ENCODE measurements at regions not wholly inside any gene's neighbourhood (a gene's known extent, or its start where the extent isn't known, plus 50 kb on each side); places are given as distances from the start of the nearest gene placed in this dataset.
"Not testable (repeated sequence)": the region's sequence is repeated elsewhere in the genome, so short reads cannot be mapped to it uniquely, and the experiment has no call there.

DNA sequence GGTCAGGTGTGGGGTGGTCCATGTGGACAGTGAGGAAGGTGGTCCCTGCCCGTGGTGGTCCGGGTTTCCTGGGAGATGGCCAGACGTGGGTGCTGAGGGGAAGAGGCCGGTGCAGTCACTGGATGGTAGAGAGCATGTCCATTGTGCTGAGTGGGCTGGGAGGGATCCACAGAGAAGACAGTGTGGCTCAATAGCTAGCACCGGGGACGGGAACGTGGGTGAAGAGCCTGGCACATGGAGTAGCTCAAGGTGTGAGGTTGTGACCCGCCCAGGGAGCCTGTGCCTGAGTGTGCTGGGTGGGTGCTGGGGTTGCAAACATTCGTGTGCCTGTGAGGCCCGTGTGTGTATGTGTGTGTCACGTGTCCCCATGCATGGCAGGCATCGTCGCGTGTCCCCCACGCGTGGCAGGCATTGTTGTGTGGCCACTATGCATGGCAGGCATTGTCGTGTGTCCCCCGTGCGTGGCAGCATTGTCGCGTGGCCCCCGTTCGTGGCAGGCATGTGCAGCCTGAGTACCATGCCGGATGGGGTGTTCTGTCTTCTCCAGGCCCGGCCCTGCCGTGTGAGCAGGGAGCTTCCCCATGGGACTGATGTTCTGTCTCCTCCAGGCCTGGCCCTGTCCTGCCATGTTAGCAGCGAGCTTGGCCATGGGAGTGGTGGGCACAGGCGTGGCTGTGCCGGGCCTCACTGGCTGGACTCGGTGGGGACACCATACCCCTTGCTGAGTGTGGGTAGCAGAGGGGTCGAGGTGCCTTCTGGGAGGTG, 205.0 kb downstream of the TMEM121 start:
- not testable (repeated sequence) for DNase-seq (ENCODE audit: low read depth in 2 of 3, low spot score in 1 of 3)

DNA sequence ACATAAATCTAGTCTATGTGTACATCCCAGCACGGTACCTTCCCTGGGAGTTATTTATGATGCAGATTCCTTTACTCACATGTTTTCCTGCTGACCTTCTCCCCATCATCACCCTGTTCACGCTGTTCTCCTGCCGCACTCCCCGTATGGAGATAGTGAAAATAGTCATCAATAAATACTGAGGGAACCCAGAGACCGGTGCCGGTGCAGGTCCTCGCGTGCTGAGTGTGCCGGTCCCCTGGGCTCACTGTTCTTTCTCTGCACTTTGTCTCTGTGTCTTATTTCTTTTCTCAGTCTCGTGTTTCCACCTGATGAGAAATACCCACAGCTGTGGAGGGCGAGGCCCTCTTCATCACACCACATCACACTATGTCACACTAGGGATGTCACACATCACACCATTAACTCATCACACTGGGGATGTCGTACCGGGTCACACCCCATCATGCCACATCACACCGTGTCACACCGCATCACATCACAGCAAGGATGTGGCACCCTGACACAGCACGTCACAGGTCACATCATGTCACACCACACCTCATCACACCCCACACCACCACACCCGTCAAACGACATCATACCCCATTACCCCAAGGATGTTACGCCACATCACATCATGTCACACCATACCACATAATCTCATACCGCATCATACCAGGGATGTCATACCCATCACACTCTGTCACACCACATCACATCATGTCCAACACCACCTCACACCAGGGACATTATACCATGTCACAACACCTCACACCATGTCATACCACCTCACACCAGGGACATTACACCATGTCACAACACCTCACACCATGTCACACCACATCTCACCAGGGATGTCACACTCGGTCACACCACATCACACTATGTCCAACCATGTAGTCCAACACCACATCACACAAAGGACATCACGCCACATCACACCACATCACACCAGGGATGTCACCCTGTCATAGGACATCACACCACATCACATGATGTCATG, 207.0 kb downstream of the TMEM121 start:
- DNase-seq (ENCODE audit: low read depth in 2 of 3, low spot score in 1 of 3), result no peak

DNA sequence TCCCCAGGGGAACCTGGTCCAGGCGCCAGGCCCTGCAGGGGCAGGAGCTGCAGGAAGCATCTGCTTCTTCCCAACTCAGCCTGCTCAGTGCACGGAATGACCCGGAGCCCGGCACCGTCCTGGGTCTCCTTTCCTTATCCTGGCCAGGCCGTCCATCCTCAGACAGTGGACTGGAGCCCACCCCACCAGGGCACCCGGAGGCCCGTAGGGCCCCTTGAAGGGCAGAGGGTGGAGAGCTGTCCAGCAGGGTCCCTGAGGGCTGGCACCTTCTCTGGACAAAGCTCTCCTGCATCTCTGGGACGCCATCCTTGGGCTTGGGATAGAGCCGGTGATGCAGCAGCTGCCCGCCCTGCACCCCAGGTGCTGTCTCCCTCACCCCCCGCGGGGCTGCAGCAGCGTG, 207.9 kb downstream of the TMEM121 start:
- not testable (repeated sequence) for DNase-seq (ENCODE audit: low read depth in 2 of 3, low spot score in 1 of 3)

DNA sequence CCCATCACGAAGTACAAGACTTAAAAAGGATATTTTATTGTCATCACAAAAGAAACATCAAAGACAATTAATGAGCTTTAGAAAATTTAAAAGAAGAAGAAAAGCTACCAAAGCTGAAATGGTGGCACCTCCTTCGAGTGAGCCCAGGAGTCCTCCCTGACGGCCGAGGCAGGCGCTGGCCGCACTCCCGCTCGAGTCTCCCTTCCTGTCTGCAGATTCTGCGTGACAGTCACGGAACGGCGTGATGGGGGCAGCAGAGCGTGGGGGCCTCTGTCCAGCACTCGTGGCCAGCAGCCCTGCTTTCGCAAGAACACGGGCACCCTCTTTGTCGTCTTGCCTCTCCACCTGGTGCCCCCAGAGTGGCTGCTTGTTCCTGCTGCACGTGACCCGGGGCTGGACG, 209.9 kb downstream of the TMEM121 start:
- DNase-seq (ENCODE audit: low read depth in 2 of 3, low spot score in 1 of 3), result not testable (repeated sequence)

DNA sequence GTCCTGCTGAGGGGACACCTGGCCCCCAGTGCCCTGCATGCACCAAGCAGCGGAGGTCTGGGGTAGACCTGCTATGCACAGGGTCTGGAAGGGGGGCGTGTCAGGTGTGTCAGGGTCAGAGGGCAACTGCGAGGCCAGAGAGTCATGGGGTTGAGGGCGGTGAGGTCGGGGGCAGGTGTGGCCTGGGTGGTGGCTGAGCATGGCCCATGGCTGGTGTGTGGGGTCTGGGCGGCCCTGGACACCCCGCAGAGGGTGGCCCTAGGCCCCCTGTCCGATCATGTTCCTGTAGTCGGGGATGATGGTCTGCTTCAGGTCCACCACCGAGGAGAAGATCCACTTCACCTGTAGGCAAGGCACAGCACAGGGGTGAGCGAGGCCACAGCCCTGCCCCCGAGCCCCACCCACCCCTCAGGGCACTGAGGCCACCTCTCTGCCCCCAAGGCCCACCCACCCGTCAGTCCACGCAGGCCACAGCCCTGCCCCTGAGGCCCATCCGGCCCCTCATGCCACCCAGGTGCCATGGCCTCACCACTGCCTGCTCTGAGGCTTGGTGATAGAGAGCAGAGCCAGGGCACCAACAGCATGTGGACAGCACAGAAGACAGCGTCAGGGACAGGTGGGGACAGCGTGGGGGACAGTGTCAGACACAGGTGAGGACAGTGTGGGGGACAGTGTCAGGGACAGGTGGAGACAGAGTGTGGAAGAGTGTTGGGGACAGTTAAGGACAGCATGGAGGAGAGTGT, 211.3 kb downstream of the TMEM121 start:
- no peak for DNase-seq (ENCODE audit: low read depth in 2 of 3, low spot score in 1 of 3)

DNA sequence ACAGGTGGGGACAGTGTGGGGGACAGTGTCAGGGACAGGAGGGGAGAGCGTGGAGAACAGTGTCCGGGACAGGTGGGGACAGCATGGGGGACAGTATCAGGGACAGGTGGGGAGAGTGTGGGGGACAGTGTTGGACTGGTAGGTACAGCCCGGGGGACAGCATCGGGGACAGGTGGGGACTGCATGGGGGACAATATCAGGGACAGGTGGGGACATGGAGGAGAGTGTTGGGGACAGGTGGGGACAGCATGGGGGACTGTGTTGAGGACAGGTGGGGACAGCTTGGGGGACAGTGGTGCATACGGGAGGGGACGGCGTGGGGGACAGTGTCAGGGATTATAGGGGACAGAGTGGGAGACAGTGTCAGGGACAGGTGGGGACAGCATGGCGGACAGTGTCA, 212.3 kb downstream of the TMEM121 start:
- no peak for DNase-seq (ENCODE audit: low read depth in 2 of 3, low spot score in 1 of 3)

DNA sequence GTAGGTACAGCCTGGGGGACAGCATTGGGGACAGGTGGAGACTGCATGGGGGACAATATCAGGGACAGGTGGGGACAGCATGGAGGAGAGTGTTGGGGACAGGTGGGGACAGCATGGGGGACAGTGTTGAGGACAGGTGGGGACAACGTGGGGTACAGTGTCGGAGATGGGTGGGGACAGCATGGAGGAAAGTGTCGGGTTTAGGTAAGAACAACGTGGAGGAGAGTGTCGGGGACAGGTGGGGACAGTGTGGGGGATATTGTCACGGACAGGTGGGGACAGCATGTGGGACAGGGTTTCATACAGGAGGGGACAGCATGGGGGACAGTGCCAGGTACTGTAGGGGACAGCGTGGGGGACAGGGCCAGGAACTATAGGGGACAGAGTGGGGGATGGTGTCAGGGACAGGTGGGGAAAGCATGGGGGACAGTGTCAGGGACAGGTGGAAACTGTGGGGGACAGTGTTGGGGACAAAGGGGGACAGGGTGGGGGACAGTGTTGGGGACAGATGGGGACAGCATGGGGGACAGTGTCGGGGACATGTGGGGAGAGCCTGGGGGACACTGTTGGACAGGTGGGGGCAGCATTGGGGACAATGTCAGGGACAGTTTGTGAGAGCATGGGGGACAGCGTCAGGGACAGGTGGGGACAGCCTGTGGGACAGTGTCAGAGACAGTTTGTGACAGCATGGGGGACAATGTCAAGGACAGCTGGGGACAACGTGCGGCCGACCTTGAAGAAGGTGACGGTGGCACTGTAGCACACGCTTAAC, 213.1 kb downstream of the TMEM121 start:
- DNase-seq (ENCODE audit: low read depth in 2 of 3, low spot score in 1 of 3), result no peak

DNA sequence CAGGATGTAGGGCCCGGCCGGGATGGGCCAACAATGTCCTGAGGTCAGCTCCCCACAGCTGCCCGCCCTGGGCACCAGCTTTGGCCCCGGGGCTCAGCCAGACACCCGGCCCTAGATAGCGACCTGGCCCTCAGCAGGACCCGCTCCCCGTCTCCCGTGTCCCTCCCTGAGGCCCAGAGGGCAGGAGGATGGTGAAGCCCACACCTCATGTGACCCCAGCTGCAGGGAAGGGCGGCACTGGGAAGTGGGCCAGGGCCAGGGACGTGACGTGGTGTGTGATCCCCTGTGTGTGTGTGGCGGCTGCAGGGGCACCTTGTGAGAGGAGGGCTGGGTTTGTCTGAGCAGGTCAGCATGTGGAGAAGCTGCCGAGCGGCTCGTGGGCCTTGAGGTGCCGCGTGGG, 213.9 kb downstream of the TMEM121 start:
- DNase-seq (ENCODE audit: low read depth in 2 of 3, low spot score in 1 of 3), result not testable (repeated sequence)

DNA sequence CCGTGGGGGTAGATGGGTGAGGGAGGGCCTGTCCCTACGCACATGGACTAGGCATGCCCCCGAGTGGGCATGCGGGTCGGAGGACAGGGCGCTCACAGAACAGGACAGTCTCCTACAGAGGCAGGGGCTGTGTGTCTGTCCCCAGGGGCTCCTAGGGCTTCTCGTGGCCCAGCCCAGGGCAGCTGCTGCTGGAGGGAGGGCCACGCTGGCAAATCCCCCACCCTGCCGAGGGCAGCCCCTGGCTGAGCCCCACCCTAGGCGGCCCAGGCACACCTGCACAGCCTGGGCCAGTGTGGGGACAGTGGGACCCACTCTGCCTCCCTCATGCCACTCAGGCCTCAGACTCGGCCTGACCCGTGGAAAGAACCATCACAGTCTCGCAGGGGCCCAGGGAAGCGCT, 214.6 kb downstream of the TMEM121 start:
- not testable (repeated sequence) for DNase-seq (ENCODE audit: low read depth in 2 of 3, low spot score in 1 of 3)

DNA sequence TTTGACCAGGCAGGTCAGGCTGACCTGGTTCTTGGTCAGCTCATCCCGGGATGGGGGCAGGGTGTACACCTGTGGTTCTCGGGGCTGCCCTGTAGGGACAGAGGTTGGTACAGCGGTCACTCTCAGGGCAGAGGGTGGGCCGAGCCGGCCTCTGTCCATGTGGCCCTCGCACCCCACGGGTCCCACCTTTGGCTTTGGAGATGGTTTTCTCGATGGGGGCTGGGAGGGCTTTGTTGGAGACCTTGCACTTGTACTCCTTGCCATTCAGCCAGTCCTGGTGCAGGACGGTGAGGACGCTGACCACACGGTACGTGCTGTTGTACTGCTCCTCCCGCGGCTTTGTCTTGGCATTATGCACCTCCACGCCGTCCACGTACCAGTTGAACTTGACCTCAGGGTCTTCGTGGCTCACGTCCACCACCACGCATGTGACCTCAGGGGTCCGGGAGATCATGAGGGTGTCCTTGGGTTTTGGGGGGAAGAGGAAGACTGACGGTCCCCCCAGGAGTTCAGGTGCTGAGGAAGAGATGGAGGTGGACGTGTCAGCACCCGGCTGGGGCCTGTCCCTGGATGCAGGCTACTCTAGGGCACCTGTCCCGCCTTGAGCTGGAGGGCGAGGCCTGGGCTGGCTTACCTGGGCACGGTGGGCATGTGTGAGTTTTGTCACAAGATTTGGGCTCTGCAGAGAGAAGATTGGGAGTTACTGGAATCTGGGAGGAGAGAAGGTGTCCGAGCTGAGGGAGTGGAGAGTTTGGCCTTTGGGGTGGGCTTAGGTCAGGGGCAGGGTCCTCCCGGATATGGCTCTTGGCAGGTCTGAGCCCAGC, 215.5 kb downstream of the TMEM121 start:
- not testable (repeated sequence) for DNase-seq (ENCODE audit: low read depth in 2 of 3, low spot score in 1 of 3)

DNA sequence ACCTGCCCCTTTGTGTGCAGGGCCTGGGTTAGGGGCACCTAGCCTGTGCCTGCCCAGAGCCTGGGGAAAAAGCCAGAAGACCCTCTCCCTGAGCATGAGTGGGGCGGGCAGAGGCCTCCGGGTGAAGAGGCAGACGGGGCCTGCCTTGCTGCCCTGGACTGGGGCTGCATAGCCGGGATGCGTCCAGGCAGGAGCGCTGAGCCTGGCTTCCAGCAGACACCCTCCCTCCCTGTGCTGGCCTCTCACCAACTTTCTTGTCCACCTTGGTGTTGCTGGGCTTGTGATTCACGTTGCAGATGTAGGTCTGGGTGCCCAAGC, 216.1 kb downstream of the TMEM121 start:
- DNase-seq (ENCODE audit: low read depth in 2 of 3, low spot score in 1 of 3), result no peak

DNA sequence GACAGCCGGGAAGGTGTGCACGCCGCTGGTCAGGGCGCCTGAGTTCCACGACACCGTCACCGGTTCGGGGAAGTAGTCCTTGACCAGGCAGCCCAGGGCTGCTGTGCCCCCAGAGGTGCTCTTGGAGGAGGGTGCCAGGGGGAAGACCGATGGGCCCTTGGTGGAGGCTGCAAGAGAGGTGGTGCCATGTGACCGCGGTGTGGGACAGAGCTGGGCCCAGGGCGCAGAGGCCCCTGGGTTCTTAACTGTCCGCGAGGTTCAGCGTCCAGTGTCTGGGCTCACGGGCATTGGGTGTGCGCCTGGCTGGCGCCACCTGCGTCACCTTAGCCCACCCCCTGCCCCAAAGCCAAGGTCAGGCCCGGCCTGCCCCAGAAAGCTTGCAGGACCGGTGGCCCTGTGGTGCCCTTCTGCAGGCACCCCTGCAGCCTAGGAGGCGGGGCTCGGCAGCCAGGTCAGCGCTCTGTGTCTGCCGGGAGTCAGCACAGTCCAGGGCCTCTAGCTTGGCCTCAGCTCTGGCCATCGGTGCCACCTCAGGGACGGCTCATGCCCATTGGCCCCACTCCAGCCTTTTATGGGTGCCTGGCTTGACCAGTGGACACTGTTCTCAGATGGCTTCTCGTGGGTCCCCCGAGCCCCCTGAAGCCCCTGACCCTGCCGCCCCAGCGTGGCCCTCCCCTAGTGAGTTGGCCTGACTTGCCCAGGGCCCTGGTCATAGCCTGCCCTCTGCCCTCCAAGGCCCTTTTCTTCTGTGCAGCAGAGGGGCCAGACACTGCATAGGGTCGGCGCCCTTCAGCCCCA, 216.7 kb downstream of the TMEM121 start:
- not testable (repeated sequence) for DNase-seq (ENCODE audit: low read depth in 2 of 3, low spot score in 1 of 3)

DNA sequence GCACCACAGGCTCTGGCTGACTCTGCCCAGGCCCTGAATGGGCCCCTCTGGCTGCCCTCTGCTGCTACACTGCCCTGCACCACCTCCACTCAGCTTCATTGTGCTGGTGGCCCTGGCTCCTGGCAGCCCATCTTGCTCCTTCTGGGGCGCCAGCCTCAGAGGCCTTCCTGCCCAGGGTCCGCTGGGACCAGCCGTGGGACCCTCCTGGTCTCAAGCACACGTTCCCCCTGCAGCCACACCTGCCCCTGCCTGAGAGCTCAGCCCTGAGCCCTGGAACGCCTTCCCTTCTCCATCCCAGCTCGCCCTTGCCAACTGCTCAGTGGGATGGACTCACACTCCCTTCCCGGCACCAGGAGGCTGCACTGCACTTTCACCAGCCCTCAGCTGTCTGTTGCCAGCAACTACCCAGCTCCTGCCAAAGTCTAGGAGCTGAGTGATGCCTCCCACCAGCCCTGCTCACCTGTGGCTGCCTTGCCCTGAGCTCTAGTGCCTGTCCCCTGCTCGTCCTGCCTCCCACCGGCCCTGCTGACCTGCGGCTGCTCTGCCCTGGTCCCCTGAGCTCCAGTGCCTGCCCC, 217.9 kb downstream of the TMEM121 start:
- DNase-seq (ENCODE audit: low read depth in 2 of 3, low spot score in 1 of 3), result not testable (repeated sequence)

DNA sequence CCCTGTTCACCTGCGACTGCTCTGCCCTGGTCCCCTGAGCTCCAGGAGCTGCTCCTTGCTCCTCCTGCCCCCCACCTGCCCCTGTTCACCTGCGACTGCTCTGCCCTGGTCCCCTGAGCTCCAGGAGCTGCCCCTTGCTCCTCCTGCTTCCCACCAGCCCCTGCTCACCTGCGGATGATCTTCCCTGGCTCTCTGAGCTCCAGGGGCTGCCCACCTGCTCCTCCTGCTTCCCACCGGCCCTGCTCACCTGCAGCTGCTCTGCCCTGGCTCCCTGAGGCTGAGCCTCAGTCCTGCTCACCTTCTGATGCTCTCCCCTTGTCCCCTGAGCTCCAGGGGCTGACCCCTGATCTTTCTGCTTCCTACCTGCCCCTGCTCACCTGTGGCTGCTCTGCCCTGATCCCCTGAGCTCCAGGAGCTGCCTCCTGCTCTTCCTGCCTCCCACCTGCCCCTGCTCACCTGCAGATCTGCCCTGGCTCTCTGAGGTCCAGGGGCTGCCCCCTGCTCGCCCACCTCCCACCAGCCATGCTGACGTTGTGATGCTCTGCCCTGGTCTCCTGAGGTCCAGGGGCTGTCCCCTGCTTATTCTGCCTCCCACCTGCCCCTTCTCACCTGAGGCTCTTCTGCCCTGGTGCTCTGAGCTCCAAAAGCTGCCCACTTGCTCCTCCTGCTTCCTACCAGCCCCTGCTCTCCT, 219.2 kb downstream of the TMEM121 start:
- DNase-seq (ENCODE audit: low read depth in 2 of 3, low spot score in 1 of 3), result no peak

DNA sequence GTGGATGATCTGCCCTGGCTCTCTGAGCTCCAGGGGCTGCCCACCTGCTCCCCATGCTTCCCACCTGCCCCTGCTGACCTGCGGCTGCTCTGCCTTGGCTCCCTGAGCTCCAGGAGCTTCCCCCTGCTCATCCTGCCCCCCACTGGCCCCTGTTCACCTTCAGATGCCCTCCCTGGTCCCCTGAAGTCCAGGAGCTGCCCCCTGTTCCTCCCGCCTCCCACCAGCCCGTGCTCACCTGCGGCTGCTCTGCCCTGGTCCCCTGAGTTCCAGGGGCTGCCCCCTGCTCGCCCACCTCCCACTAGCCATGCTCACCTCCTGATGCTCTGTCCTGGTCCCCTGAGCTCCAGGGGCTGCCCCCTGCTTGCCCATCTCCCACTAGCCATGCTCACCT, 219.7 kb downstream of the TMEM121 start:
- DNase-seq (ENCODE audit: low read depth in 2 of 3, low spot score in 1 of 3), result no peak

DNA sequence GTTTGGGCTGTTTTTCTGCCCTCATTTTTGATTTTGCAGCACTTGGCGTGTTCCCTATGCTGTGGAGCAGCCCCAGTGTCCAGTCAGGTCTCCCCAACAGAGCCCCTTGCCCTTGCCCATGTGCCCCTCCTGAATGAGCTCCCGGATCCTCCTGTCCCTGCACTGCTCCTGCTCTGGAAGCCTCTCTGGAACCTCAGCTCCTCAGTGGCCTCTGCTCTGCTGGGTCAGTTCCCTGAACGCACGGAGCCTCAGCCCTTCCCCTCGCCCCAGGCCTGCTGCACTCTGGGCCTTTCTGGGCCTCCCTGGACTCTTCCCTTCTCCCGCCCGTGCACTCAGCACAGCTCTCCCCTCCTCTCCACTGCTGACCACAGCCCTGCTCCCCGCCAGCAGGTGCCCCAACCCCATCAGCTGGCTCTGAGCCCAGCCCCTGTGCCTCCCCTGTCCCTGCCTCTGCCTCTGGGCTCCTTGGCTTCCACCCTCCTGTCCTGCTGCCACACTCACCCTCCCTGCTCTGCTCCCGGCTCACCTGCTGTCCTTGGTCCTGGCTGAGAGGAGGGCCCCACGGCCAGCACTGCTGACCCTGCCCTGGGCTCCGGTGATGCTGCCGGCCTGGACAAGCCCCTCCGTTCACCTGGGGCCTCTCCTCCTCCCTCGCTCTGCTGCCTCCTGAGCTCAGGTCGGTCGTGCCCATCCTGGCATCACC, 220.6 kb downstream of the TMEM121 start:
- not testable (repeated sequence) for DNase-seq (ENCODE audit: low read depth in 2 of 3, low spot score in 1 of 3)

DNA sequence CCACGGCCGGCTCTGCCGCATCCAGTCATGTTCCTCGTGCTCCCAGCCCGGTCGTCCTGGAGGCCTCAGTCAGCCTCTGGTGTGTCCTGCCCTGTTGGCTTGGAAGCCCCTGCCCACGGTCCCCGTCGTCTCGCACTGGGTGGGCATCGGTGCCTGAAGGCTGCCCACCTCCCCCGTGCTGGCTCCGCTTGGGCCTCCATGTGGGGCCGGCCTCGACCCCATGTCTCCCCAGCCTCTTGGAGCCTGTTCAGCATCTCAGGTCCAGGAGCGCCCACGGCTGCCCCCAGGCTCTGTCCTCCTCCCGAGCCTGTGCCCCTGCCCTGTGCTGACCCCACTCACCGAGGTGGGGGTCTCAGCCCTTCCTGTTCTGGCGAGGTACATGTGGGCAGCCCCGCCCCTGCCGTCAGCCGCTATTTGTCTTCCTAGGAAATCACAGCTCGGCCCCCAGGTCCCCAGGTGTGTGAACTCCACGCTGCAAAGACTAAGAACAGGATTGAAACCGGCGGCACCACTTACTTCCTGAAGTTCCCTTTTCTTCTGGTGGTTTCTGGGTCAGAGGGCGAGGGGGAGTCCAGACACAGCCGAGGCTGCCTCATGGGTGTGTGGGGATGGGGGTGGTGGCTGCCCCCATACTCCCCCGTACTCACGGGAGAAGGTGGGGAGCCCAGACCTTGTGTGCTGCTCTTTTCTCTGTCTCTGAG, 221.3 kb downstream of the TMEM121 start:
- DNase-seq (ENCODE audit: low read depth in 2 of 3, low spot score in 1 of 3), result not testable (repeated sequence)

Data from stimulated activated CD4-positive, alpha-beta T cell treated with anti-CD3 and anti-CD28 coated beads, Interleukin-12 subunit alpha, Interleukin-12 subunit beta, amount 100 ng/mL, for 48 hours (primary cell).